HCT116 (cell line): ENCODE measurements at regions not wholly inside any gene's neighbourhood (a gene's known extent, or its start where the extent isn't known, plus 50 kb on each side); places are given as distances from the start of the nearest gene placed in this dataset.

Experiments
- ATAC-seq: fragments of 200-7000 bp; cut with Tn5 transposase; 2 replicates; pipeline ENCODE4 v1.9.1; 2020; ENCODE audit warnings: mild to moderate bottlenecking, moderate library complexity
- BruUV-seq: library from RNA; stranded (reverse); fragments of 400-500 nt; replicated peaks from 2 replicates; lab custom pipeline; 2021; lab: Mats Ljungman, UMichigan
- CTCF ChIA-PET: fragments of 300-600 bp; sonication (Branson Sonifier 250); formaldehyde crosslinking; loops from one replicate; lab custom pipeline; 2021; ENCODE audit warnings: antibody characterized with exemption; lab: Charles Lee
- POLR2A ChIA-PET: fragments of 300-600, 350-600 bp; sonication (Branson Sonifier 250); formaldehyde crosslinking; loops from one replicate; lab custom pipeline; 2021; ENCODE audit warnings: antibody characterized with exemption; lab: Charles Lee
- RAD21 ChIA-PET, 2 experiments: fragments of 300-600 bp; sonication (Branson Sonifier 250); formaldehyde crosslinking; loops; one replicate each; lab custom pipeline; 2023; ENCODE audit warnings: low total read pairs in 2 of 2; ENCODE audit not compliant: uncharacterized antibody in 2 of 2, unreplicated experiment in 2 of 2, low non-redundant PET in 1 of 2; lab: Charles Lee
- DNase-seq: peaks from one replicate; pipeline ENCODE4 v3.0.0-alpha.2; 2010; ENCODE audit warnings: low read depth, low spot score
- H2AFZ ChIP-seq: fragments of 200-600 bp; shearing (Covaris generic), sonication (generic); 2 replicates; pipeline ENCODE4 v1.6.1; 2017; ENCODE audit warnings: low read depth, mixed run types, mixed read lengths, antibody characterized with exemption, low read length; ENCODE audit not compliant: poor library complexity, severe bottlenecking
- H3K27ac ChIP-seq: 2 replicates; pipeline ENCODE4 v1.5.1; 2012; ENCODE audit warnings: low read depth, low read length
- H3K27me3 ChIP-seq: fragments of 200-600 bp; sonication (generic); 2 replicates; pipeline ENCODE4 v1.6.1; 2016; ENCODE audit warnings: mixed run types, low read length, mixed read lengths; ENCODE audit not compliant: insufficient read depth
- H3K36me3 ChIP-seq, 2 experiments: fragments of 200-500 bp in 1 of 2; fragments of 200-600 bp in 1 of 2; sonication (Bioruptor generic) in 1 of 2; sonication (generic) in 1 of 2; 2 replicates each; pipeline versions ENCODE4 v1.5.1 to v1.6.1; 2014 to 2016; ENCODE audit warnings: low read length in 2 of 2, inconsistent platforms in 1 of 2, mixed read lengths in 1 of 2, mixed run types in 1 of 2; ENCODE audit not compliant: insufficient read depth in 2 of 2, control insufficient read depth in 1 of 2
- H3K4me1 ChIP-seq, 2 experiments: fragments of 200-600 bp in 1 of 2; sonication (generic) in 1 of 2; 2 replicates each; pipeline versions ENCODE4 v1.5.1 to v1.6.1; 2012 to 2017; ENCODE audit warnings: low read length in 2 of 2, inconsistent platforms in 1 of 2, mild to moderate bottlenecking in 1 of 2, mixed read lengths in 1 of 2, mixed run types in 1 of 2, moderate library complexity in 1 of 2; ENCODE audit not compliant: insufficient read depth in 2 of 2, control insufficient read depth in 1 of 2
- H3K4me2 ChIP-seq: fragments of 200-600 bp; sonication (generic); 2 replicates; pipeline ENCODE4 v1.6.1; 2017; ENCODE audit warnings: mixed run types, low read length, mixed read lengths
- H3K4me3 ChIP-seq, 2 experiments: fragments of 200-600 bp in 1 of 2; sonication (generic) in 1 of 2; replicated peaks in 1 of 2; 2 replicates each; pipeline ENCODE4 v1.5.1; 2011 to 2016; ENCODE audit warnings: low read length in 2 of 2, control low read depth in 1 of 2, low read depth in 1 of 2, mild to moderate bottlenecking in 1 of 2, mixed read lengths in 1 of 2, mixed run types in 1 of 2
- H3K79me2 ChIP-seq: fragments of 200-600 bp; sonication (generic); 2 replicates; pipeline ENCODE4 v1.6.1; 2017; ENCODE audit warnings: mild to moderate bottlenecking, mixed run types, low read length, moderate library complexity, mixed read lengths; ENCODE audit not compliant: insufficient read depth
- H3K9ac ChIP-seq: fragments of 200-600 bp; sonication (generic); 2 replicates; pipeline ENCODE4 v1.6.1; 2016; ENCODE audit warnings: low read length, mixed read lengths
- H3K9me2 ChIP-seq: fragments of 200-600 bp; sonication (generic), shearing (Covaris generic); 2 replicates; pipeline ENCODE4 v1.6.1; 2017; ENCODE audit warnings: mixed run types, mild to moderate bottlenecking, moderate library complexity; ENCODE audit not compliant: insufficient read depth
- H3K9me3 ChIP-seq, 2 experiments: fragments of 200-500 bp in 1 of 2; fragments of 200-600 bp in 1 of 2; sonication (Bioruptor generic) in 1 of 2; sonication (generic) in 1 of 2; 2 replicates each; pipeline ENCODE4 v1.6.1; 2014 to 2017; ENCODE audit warnings: low read length in 2 of 2, mixed read lengths in 2 of 2, inconsistent platforms in 1 of 2, low read depth in 1 of 2, mild to moderate bottlenecking in 1 of 2, mixed run types in 1 of 2, moderate library complexity in 1 of 2; ENCODE audit not compliant: control insufficient read depth in 1 of 2, insufficient read depth in 1 of 2
- H4K20me1 ChIP-seq: fragments of 200-600 bp; sonication (generic), shearing (Covaris generic); 2 replicates; pipeline ENCODE4 v1.6.1; 2017; ENCODE audit warnings: mixed run types, mild to moderate bottlenecking, moderate library complexity; ENCODE audit not compliant: insufficient read depth
- CBX3 ChIP-seq: IDR thresholded peaks from 2 replicates; pipeline ENCODE4 v1.6.1; 2012; ENCODE audit warnings: low read depth
- CEBPB ChIP-seq: IDR thresholded peaks from 2 replicates; pipeline ENCODE4 v1.6.1; 2012; ENCODE audit warnings: low read depth
- EGR1 ChIP-seq: IDR thresholded peaks from 2 replicates; pipeline ENCODE4 v1.6.1; 2012; ENCODE audit warnings: low read depth
- ELF1 ChIP-seq: IDR thresholded peaks from 2 replicates; pipeline ENCODE4 v1.6.1; 2012; ENCODE audit warnings: low read depth, borderline replicate concordance
- EZH2phosphoT487 ChIP-seq: fragments of 200-600 bp; IDR thresholded peaks from 2 replicates; pipeline ENCODE4 v1.6.1; 2018; ENCODE audit warnings: antibody characterized with exemption, borderline replicate concordance
- FOSL1 ChIP-seq: IDR thresholded peaks from 2 replicates; pipeline ENCODE4 v1.6.1; 2012; ENCODE audit warnings: low read depth
- JUND ChIP-seq: IDR thresholded peaks from 2 replicates; pipeline ENCODE4 v1.6.1; 2012
- POLR2A ChIP-seq: IDR thresholded peaks from 2 replicates; pipeline ENCODE4 v1.7.0; 2011; ENCODE audit warnings: borderline replicate concordance; ENCODE audit not compliant: insufficient read depth, insufficient read length; ENCODE audit errors: extremely low read depth
- POLR2AphosphoS5 ChIP-seq: IDR thresholded peaks from 2 replicates; pipeline ENCODE4 v1.6.1; 2011; ENCODE audit warnings: mild to moderate bottlenecking, low read depth, low read length, moderate library complexity
- RAD21 ChIP-seq: IDR thresholded peaks from 2 replicates; pipeline ENCODE4 v1.6.1; 2012; ENCODE audit warnings: low read depth, mild to moderate bottlenecking
- SP1 ChIP-seq: IDR thresholded peaks from 2 replicates; pipeline ENCODE4 v1.6.1; 2012; ENCODE audit warnings: low read depth
- TCF7L2 ChIP-seq: IDR thresholded peaks from 2 replicates; pipeline ENCODE4 v1.7.0; 2011; ENCODE audit warnings: borderline replicate concordance, inconsistent platforms; ENCODE audit not compliant: insufficient read depth, insufficient read length; ENCODE audit errors: extremely low read depth
- YY1 ChIP-seq: IDR thresholded peaks from 2 replicates; pipeline ENCODE4 v1.6.1; 2011; ENCODE audit warnings: low read length, low read depth, moderate library complexity, mild to moderate bottlenecking; ENCODE audit not compliant: insufficient replicate concordance; ENCODE audit errors: extremely low read depth
- ZNF274 ChIP-seq: fragments of 200-500 bp; sonication (Bioruptor generic); IDR thresholded peaks from 2 replicates; pipeline ENCODE4 v1.6.1; 2014; ENCODE audit warnings: mild to moderate bottlenecking, low read depth, low read length, inconsistent platforms
- intact Hi-C: fragments of 100-400 bp; cut with micrococcal nuclease; formaldehyde crosslinking; loops from 2 replicates; pipeline ENCODE4 v1.10.0; 2022
- TF ChIP-seq, protein P1 (sequence below): IDR thresholded peaks from 2 replicates; pipeline ENCODE4 v1.6.1; 2011; ENCODE audit warnings: mild to moderate bottlenecking, low read length, moderate library complexity; ENCODE audit not compliant: insufficient replicate concordance; ENCODE audit errors: extremely low read depth
- TF ChIP-seq, protein P2 (sequence below): IDR thresholded peaks from 2 replicates; pipeline ENCODE4 v1.6.1; 2012
- TF ChIP-seq, protein P3 (sequence below), 3 experiments: fragments of 200-600 bp in 1 of 3; sonication (generic) in 1 of 3; IDR thresholded peaks in 2 of 3; conservative IDR thresholded peaks in 1 of 3; 2 replicates each; pipeline ENCODE4 v1.5.1; 2012 to 2017; ENCODE audit warnings: low read depth in 2 of 3, low read length in 2 of 3, antibody characterized with exemption in 1 of 3, borderline replicate concordance in 1 of 3, control low read depth in 1 of 3, mild to moderate bottlenecking in 1 of 3, mixed read lengths in 1 of 3, mixed run types in 1 of 3, moderate library complexity in 1 of 3; ENCODE audit not compliant: insufficient read depth in 1 of 3
- TF ChIP-seq, protein P4 (sequence below): IDR thresholded peaks from 2 replicates; pipeline ENCODE4 v1.6.1; 2012; ENCODE audit warnings: low read depth

DNA sequence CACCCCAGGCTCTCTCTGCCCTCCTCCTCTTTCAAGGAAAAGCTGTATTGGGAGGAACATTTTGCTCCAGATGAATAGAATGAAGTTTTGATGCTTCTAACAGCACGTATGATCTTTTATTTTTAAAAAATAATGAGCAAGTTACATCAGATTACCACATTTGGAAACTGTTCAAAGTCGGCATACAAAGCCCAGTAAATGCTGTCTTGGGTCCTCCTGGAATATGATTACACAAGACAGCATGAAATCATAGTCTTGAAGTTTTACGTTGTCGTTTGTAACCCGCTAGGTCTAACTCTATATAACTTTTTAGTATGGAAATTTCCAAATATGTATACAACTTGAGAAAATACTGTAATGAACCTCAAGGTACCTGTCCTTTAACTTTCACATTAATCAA lies 385.6 kb downstream of the HLX start:
- Histone ChIP-seq H2AFZ (no peak overlapping the region), H3K36me3 (no peaks in the 10 kb centered on the region), H3K9me2 (no peaks in the 10 kb centered on the region), H3K79me2 (no peaks in the 10 kb centered on the region), H3K4me1 (no peaks in the 10 kb centered on the region), H3K4me2 (no peak overlapping the region), H3K27ac (no peak overlapping the region), H3K27me3 (no peaks in the 10 kb centered on the region), H3K9me3 (no peaks in the 10 kb centered on the region), H3K9ac (no peak overlapping the region), H4K20me1 (no peaks in the 10 kb centered on the region), H3K4me3 (no peak overlapping the region)
- CTCF ChIA-PET, result interaction anchor here (0.9 to 2.3 kb wide), 9 partner anchors 18 to 1191 kb away, joined by 3 to 41 read pairs (median 5); no protein-coding TSS in a partner anchor
- intact Hi-C loops, result loop anchor here (2.0 to 5.0 kb wide), 2 partner anchors 170 to 1192 kb away; no protein-coding TSS in a partner anchor
- DNase-seq (no peak), ATAC-seq (no peak)
- RAD21 ChIA-PET, result no interaction called here
- TF ChIP-seq, protein P1, sequence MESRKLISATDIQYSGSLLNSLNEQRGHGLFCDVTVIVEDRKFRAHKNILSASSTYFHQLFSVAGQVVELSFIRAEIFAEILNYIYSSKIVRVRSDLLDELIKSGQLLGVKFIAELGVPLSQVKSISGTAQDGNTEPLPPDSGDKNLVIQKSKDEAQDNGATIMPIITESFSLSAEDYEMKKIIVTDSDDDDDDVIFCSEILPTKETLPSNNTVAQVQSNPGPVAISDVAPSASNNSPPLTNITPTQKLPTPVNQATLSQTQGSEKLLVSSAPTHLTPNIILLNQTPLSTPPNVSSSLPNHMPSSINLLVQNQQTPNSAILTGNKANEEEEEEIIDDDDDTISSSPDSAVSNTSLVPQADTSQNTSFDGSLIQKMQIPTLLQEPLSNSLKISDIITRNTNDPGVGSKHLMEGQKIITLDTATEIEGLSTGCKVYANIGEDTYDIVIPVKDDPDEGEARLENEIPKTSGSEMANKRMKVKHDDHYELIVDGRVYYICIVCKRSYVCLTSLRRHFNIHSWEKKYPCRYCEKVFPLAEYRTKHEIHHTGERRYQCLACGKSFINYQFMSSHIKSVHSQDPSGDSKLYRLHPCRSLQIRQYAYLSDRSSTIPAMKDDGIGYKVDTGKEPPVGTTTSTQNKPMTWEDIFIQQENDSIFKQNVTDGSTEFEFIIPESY, result no peak
- no peak for TF ChIP-seq ZNF274
- TF ChIP-seq, protein P2, sequence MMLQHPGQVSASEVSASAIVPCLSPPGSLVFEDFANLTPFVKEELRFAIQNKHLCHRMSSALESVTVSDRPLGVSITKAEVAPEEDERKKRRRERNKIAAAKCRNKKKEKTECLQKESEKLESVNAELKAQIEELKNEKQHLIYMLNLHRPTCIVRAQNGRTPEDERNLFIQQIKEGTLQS, result no peak
- TF ChIP-seq, protein P3, sequence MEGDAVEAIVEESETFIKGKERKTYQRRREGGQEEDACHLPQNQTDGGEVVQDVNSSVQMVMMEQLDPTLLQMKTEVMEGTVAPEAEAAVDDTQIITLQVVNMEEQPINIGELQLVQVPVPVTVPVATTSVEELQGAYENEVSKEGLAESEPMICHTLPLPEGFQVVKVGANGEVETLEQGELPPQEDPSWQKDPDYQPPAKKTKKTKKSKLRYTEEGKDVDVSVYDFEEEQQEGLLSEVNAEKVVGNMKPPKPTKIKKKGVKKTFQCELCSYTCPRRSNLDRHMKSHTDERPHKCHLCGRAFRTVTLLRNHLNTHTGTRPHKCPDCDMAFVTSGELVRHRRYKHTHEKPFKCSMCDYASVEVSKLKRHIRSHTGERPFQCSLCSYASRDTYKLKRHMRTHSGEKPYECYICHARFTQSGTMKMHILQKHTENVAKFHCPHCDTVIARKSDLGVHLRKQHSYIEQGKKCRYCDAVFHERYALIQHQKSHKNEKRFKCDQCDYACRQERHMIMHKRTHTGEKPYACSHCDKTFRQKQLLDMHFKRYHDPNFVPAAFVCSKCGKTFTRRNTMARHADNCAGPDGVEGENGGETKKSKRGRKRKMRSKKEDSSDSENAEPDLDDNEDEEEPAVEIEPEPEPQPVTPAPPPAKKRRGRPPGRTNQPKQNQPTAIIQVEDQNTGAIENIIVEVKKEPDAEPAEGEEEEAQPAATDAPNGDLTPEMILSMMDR (IDR thresholded peaks at IDR 0.05 in 2 of 3, conservative IDR thresholded peaks at IDR 0.05 in 1 of 3; ENCODE audit: borderline replicate concordance in 1 of 3, insufficient read depth in 1 of 3, low read depth in 2 of 3, low read length in 2 of 3), result no peak
- TF ChIP-seq, protein P4, sequence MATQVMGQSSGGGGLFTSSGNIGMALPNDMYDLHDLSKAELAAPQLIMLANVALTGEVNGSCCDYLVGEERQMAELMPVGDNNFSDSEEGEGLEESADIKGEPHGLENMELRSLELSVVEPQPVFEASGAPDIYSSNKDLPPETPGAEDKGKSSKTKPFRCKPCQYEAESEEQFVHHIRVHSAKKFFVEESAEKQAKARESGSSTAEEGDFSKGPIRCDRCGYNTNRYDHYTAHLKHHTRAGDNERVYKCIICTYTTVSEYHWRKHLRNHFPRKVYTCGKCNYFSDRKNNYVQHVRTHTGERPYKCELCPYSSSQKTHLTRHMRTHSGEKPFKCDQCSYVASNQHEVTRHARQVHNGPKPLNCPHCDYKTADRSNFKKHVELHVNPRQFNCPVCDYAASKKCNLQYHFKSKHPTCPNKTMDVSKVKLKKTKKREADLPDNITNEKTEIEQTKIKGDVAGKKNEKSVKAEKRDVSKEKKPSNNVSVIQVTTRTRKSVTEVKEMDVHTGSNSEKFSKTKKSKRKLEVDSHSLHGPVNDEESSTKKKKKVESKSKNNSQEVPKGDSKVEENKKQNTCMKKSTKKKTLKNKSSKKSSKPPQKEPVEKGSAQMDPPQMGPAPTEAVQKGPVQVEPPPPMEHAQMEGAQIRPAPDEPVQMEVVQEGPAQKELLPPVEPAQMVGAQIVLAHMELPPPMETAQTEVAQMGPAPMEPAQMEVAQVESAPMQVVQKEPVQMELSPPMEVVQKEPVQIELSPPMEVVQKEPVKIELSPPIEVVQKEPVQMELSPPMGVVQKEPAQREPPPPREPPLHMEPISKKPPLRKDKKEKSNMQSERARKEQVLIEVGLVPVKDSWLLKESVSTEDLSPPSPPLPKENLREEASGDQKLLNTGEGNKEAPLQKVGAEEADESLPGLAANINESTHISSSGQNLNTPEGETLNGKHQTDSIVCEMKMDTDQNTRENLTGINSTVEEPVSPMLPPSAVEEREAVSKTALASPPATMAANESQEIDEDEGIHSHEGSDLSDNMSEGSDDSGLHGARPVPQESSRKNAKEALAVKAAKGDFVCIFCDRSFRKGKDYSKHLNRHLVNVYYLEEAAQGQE, result no peak
- no peak for TF ChIP-seq FOSL1
- no peak for TF ChIP-seq CEBPB
- no peak for TF ChIP-seq JUND
- TF ChIP-seq CBX3, result no peak
- TF ChIP-seq YY1, result no peak
- no peak for TF ChIP-seq SP1
- TF ChIP-seq POLR2AphosphoS5, result no peak
- no peak for TF ChIP-seq EGR1
- TF ChIP-seq TCF7L2, result no peak
- TF ChIP-seq POLR2A, result no peak
- no peak for TF ChIP-seq EZH2phosphoT487
- no peak for TF ChIP-seq ELF1
- no peak for TF ChIP-seq RAD21
- POLR2A ChIA-PET, result no interaction called here
- no TSS peak for BruUV-seq
